PC-9 (cell line): ENCODE measurements at regions not wholly inside any gene's neighbourhood (a gene's known extent, or its start where the extent isn't known, plus 50 kb on each side); places are given as distances from the start of the nearest gene placed in this dataset.

Experiments
- CTCF ChIP-seq: fragments of 200-600 bp; sonication (generic); conservative IDR thresholded peaks from 2 replicates; pipeline ENCODE4 v1.6.1; 2017; ENCODE audit warnings: mixed run types, antibody characterized with exemption, mild to moderate bottlenecking, moderate library complexity
- EZH2 ChIP-seq: fragments of 200-600 bp; sonication (generic); IDR thresholded peaks from 2 replicates; pipeline ENCODE4 v1.8.0; 2017; ENCODE audit warnings: antibody characterized with exemption, low read depth

DNA sequence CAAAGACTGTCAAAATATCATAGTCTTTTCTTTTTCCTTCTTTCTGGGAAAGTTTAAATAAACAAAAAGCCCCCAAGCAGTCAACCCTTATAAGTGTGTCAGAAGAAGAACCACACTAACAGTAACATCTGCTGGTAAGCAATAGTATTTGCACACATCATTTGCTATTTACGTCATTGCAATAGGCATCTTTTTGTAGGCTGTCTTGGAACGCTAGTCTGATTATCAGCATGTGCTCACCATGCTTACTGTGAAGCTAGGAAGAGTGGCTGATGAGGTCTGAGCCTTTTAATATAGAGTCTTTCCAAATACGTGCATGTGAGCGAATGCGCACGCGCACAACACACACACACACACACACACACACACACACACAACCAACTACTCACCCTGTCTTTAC lies 599.0 kb upstream of the TPK1 start:
- TF ChIP-seq EZH2 (no peak), CTCF (no peak)
